ENCODE measurements at regions not wholly inside any gene's neighbourhood (a gene's known extent, or its start where the extent isn't known, plus 50 kb on each side); places are given as distances from the start of the nearest gene placed in this dataset.

DNA sequence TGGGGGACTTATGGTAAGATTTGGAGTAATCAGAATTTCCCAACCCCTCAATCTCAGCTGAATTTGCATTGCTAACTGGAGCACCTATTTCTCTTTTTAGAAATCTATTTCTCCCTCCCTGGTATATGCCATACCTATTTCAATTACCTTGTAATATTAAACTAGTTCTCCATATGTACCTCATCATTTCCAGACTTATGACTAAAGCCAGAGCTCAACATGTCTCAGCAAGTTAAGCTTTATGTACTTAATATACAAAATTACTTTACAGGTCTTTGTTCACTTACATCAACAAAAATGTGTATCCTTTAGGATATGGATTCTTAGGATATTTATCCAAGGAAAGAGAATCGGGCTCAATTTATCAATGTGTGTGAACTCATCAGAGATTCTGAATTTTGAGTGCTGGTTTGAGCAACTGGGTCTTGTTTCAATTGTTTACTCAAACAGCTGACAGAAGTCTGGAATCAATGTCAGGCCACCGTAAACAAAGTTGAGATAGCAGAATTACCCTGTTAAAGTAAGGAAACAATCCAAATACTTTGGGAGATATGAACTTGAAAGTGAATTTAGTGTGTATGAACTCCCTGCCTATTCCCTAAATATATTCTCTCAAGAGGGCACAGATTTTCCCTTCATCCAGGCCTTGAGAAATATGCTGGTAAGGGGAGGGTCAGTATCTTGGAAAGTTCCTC, 199.6 kb downstream of the VEGFC start:
- Mint-ChIP-seq H3K9me3 (ENCODE audit: low read depth) (no peaks in the 10 kb centered on the region), H3K36me3 (ENCODE audit: low read depth) (no peaks in the 10 kb centered on the region), H3K27me3 (no peaks in the 10 kb centered on the region), H3K4me1 (no peaks in the 10 kb centered on the region), H3K4me3 (no peak overlapping the region), H3K27ac (no peak overlapping the region)
- intact Hi-C loops (cut with DNase I, micrococcal nuclease): no loop called here
- DNase-seq (no peak), ATAC-seq (no peak)
- POLR2A ChIA-PET: no interaction called here
- CTCF ChIA-PET: interaction anchor here (1.2 kb wide), 2 partner anchors 17 to 86 kb away, joined by 3 to 4 read pairs; no protein-coding TSS in a partner anchor

DNA sequence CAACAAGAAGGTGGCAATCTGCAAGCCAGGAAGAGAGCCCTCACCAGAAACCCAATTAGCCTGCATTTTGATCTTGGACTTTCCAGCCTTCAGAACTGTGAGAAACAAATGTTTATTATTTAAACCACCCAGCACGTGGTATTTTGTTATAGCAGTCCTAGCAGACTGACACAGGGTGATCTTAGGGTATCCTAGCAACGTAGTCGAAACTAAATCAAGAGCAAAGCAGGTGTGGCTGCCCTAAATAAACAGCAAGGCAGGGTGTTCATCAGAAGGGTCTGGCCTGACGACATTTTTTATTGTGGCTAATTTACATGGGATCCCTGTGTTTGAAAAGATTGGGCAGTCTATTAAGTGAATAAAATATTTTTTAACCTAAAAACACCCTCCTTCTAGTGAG, 198.8 kb downstream of the VEGFC start:
- Mint-ChIP-seq H3K4me3 (no peak overlapping the region), H3K36me3 (ENCODE audit: low read depth) (no peaks in the 10 kb centered on the region), H3K27ac (no peak overlapping the region), H3K9me3 (ENCODE audit: low read depth) (no peaks in the 10 kb centered on the region), H3K4me1 (no peaks in the 10 kb centered on the region), H3K27me3 (no peaks in the 10 kb centered on the region)
- intact Hi-C loops (cut with DNase I, micrococcal nuclease): no loop called here
- ATAC-seq (no peak), DNase-seq (no peak)
- ChIA-PET POLR2A (no interaction called here), CTCF (no interaction called here)

DNA sequence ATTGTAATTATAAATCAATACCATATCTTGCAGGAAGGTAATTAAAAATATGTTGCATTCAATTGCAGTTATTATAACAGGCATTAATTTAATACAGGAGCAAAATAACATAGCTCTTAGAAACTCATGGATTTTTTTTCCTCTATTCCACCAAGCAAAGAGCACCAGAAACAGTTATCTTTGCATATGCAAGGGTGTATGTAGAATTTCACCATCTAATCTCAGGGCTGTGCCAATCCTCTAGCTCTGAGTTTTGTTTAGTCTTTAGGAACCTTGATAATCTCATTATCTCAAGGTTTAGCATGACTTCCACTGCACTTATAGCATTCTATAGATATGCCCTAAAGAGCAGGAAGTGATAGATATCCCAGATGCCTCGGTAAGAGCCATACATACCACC, 197.5 kb downstream of the VEGFC start:
- Mint-ChIP-seq H3K4me3 (no peak overlapping the region), H3K27me3 (no peaks in the 10 kb centered on the region), H3K27ac (no peak overlapping the region), H3K36me3 (ENCODE audit: low read depth) (no peaks in the 10 kb centered on the region), H3K4me1 (no peaks in the 10 kb centered on the region), H3K9me3 (ENCODE audit: low read depth) (no peaks in the 10 kb centered on the region)
- CTCF ChIA-PET: no interaction called here
- POLR2A ChIA-PET: no interaction called here
- ATAC-seq (no peak), DNase-seq (no peak)
- intact Hi-C loops (cut with DNase I, micrococcal nuclease): no loop called here

DNA sequence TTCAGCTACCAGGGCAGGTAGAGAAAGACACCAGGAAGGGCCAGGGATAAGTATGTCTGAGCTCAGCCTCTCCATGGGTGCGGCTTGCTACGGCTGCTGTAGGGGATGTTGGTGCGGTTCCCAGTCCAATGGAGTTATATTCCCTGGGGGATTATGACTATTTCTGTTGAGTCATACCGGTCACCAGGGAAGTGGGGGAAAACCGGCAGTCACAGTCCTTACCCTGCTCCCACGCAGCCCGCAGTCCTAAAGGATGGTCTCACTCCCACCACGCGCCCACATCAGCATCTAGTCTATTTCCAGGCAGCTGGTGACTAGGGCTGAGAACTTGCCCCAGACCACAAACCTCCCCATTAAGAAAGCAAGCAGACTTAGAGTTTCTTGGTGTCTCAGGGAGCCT, 191.6 kb downstream of the VEGFC start:
- Mint-ChIP-seq H3K27me3 (no peaks in the 10 kb centered on the region), H3K27ac (no peak overlapping the region), H3K4me3 (no peak overlapping the region), H3K9me3 (ENCODE audit: low read depth) (no peaks in the 10 kb centered on the region), H3K4me1 (no peaks in the 10 kb centered on the region), H3K36me3 (ENCODE audit: low read depth) (no peaks in the 10 kb centered on the region)
- DNase-seq (no peak), ATAC-seq (no peak)
- ChIA-PET POLR2A (no interaction called here), CTCF (no interaction called here)
- intact Hi-C loops (cut with DNase I, micrococcal nuclease): no loop called here

DNA sequence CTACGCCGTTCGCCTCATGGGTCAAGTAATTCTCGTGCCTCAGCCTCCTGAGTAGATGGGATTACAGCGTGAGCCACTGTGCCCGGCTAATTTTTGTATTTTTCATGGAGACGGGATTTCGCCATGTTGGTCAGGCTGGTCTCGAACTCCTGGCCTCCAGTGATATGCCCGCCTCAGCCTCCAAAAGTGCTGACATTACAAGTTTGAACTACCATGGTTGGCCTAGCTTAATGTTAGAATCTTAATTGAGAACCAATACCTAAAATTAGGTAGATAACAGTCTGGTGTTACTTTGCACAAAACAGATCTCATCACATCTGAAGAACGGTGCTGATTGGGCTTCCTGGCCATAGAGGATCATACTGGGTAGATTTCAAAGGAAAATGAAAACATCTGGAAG, 184.9 kb downstream of the VEGFC start:
- Mint-ChIP-seq H3K27me3 (no peaks in the 10 kb centered on the region), H3K9me3 (ENCODE audit: low read depth) (no peaks in the 10 kb centered on the region), H3K36me3 (ENCODE audit: low read depth) (no peaks in the 10 kb centered on the region), H3K27ac (no peak overlapping the region), H3K4me3 (no peak overlapping the region), H3K4me1 (no peaks in the 10 kb centered on the region)
- CTCF ChIA-PET: no interaction called here
- POLR2A ChIA-PET: no interaction called here
- intact Hi-C loops (cut with DNase I, micrococcal nuclease): no loop called here
- DNase-seq (no peak), ATAC-seq (no peak)

DNA sequence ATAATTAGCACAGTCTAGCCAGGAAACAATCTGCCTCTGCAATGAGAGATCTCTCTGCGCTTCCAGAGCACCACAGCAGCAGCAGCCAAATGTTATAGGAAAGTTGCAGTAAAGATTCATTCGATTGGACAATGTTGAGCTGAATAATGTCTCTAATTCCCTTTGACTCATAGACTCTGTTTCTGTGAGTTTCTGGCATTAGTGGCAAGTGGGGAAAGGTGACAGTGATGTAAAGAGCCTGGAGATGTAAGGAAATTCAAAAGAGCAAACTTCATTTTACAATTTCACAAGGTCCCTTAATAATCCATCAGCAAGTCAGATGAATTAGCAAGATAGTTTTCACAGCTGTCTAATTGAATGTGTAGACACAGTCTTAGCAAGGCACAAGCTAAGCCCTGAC, 184.4 kb downstream of the VEGFC start:
- H3K4me1 Mint-ChIP-seq: no peaks in the 10 kb centered on the region
- no peaks in the 10 kb centered on the region for H3K9me3 Mint-ChIP-seq (ENCODE audit: low read depth)
- ATAC-seq: no peak
- ChIA-PET POLR2A (no interaction called here), CTCF (no interaction called here)
- H3K4me3 Mint-ChIP-seq: no peak overlapping the region
- H3K27me3 Mint-ChIP-seq: no peaks in the 10 kb centered on the region
- DNase-seq: no peak
- intact Hi-C loops (cut with DNase I, micrococcal nuclease): no loop called here
- no peak overlapping the region for H3K27ac Mint-ChIP-seq
- H3K36me3 Mint-ChIP-seq (ENCODE audit: low read depth): no peaks in the 10 kb centered on the region

DNA sequence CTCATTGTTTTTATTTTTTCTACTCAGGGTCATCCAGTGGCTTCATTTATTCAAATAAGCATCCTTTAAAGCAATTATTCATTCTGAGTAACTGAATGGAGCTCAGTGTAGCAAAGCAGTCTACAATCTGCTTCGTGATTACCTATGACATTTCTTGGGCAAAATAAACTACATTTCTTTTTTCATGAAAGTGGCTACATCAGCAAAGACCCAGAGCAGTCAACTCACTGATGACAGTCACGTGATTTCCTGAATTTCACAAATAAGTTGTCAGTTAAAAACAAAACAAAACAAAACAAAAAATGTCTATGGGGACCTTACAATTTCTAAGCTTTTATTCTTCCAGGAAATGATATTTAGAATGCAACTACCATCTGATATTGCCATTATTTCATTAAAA, 182.1 kb downstream of the VEGFC start:
- no peak overlapping the region for H3K27ac Mint-ChIP-seq
- no peak for DNase-seq
- intact Hi-C loops (cut with DNase I, micrococcal nuclease): no loop called here
- no peaks in the 10 kb centered on the region for H3K27me3 Mint-ChIP-seq
- no peak overlapping the region for H3K4me3 Mint-ChIP-seq
- ChIA-PET POLR2A (interaction anchor here (0.7 kb wide), 1 partner anchor 117 kb away, joined by 6 read pairs; no protein-coding TSS in a partner anchor), CTCF (interaction anchor here (0.6 to 1.1 kb wide), 3 partner anchors 18 to 119 kb away, joined by 3 to 4 read pairs (median 3); no protein-coding TSS in a partner anchor)
- ATAC-seq: no peak
- H3K9me3 Mint-ChIP-seq (ENCODE audit: low read depth): no peaks in the 10 kb centered on the region
- no peaks in the 10 kb centered on the region for H3K36me3 Mint-ChIP-seq (ENCODE audit: low read depth)
- no peaks in the 10 kb centered on the region for H3K4me1 Mint-ChIP-seq

DNA sequence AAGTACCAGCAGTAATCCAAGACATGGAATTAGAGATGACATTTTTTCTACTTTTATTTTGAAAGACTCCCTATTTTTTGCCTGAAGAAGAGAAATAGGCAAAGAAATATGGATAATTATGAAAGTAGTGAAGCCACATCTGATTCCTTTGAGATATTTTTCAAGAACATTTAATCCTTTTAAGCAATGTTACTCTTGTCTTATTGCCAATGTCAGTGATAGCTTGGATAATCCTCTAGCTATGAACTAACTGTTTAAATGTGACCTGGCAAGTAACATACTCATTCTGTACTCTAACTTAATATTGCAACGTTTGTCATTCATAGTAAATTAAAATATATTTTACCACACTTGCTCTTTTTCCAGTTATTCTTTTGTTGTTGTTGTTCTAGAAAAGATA, 181.3 kb downstream of the VEGFC start:
- no peaks in the 10 kb centered on the region for H3K36me3 Mint-ChIP-seq (ENCODE audit: low read depth)
- H3K4me3 Mint-ChIP-seq: no peak overlapping the region
- no peak for DNase-seq
- POLR2A ChIA-PET: no interaction called here
- ATAC-seq: no peak
- no peaks in the 10 kb centered on the region for H3K27me3 Mint-ChIP-seq
- CTCF ChIA-PET: interaction anchor here (0.7 kb wide), 1 partner anchor 70 kb away, joined by 3 read pairs; no protein-coding TSS in a partner anchor
- intact Hi-C loops (cut with DNase I, micrococcal nuclease): no loop called here
- H3K27ac Mint-ChIP-seq: no peak overlapping the region
- no peaks in the 10 kb centered on the region for H3K9me3 Mint-ChIP-seq (ENCODE audit: low read depth)
- no peaks in the 10 kb centered on the region for H3K4me1 Mint-ChIP-seq

DNA sequence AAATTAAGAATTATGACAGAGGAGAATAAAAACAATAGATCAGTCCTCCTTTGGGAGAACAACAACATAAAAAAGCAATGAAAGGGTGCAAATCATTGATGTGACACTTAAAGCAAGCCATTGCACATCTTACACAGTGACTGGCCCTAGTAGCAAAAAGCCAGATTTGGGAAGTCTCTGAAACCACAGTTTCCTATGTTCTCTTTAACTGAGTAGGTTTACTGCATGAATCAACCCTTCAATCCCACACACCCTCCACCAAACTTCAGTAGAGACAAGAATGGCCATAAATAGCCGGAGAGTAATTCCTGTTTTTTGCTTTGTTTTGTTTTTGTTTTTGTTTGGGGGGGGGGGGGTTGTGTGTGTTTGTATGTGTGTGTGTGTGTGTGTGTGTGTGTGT, 180.8 kb downstream of the VEGFC start:
- H3K36me3 Mint-ChIP-seq (ENCODE audit: low read depth): no peaks in the 10 kb centered on the region
- ATAC-seq (no peak), DNase-seq (no peak)
- H3K27ac Mint-ChIP-seq: no peak overlapping the region
- no peaks in the 10 kb centered on the region for H3K9me3 Mint-ChIP-seq (ENCODE audit: low read depth)
- POLR2A ChIA-PET: no interaction called here
- intact Hi-C loops (cut with DNase I, micrococcal nuclease): no loop called here
- CTCF ChIA-PET: no interaction called here
- no peaks in the 10 kb centered on the region for H3K4me1 Mint-ChIP-seq
- no peaks in the 10 kb centered on the region for H3K27me3 Mint-ChIP-seq
- no peak overlapping the region for H3K4me3 Mint-ChIP-seq

DNA sequence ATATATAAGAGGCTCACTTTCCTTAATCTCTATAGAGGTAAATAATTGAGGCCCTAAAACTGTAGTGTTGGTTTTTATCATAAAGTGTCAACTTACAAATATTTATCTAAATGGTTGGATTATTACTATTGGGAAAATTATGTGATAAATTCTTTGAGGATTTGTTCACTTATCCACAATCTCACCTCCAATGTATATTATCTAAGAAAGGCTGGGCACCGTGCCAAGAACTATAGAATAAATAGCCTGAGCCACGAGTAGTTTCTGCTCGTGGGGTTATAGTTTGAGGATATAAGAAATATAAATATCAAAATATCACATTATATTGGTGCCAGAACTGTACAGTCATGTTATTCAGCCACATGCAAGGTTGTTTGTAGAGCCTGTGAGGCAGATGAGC, 177.9 kb downstream of the VEGFC start:
- intact Hi-C loops (cut with DNase I, micrococcal nuclease): no loop called here
- Mint-ChIP-seq H3K27me3 (peaks cover 5% of the 10 kb centered on the region), H3K27ac (no peak overlapping the region), H3K4me1 (no peaks in the 10 kb centered on the region), H3K4me3 (no peak overlapping the region), H3K9me3 (ENCODE audit: low read depth) (no peaks in the 10 kb centered on the region), H3K36me3 (ENCODE audit: low read depth) (no peaks in the 10 kb centered on the region)
- CTCF ChIA-PET: no interaction called here
- POLR2A ChIA-PET: no interaction called here
- ATAC-seq: no peak
- no peak for DNase-seq

DNA sequence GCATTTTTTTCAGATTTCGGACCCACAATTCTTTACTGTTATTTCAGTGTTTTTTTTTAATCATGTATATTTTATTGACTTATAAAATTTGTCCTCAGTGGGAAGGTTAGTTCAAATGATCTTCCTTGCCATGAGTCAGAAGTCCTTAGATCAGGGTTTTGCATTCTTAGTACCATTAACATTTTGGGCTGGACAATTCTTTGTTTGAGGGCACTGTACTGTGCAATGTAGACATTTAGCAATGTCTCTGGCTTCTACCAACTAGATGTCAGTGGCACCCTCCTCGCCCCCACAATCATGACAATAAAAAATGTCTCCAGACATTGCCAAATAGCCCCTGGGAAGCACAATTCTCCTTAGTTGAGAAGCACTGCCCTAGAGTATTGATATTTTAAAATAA, 176.6 kb downstream of the VEGFC start:
- CTCF ChIA-PET: no interaction called here
- Mint-ChIP-seq H3K27me3 (peaks cover 5% of the 10 kb centered on the region), H3K27ac (no peak overlapping the region), H3K4me3 (no peak overlapping the region), H3K9me3 (ENCODE audit: low read depth) (no peaks in the 10 kb centered on the region), H3K36me3 (ENCODE audit: low read depth) (no peaks in the 10 kb centered on the region), H3K4me1 (no peaks in the 10 kb centered on the region)
- ATAC-seq (no peak), DNase-seq (no peak)
- POLR2A ChIA-PET: no interaction called here
- intact Hi-C loops (cut with DNase I, micrococcal nuclease): no loop called here

DNA sequence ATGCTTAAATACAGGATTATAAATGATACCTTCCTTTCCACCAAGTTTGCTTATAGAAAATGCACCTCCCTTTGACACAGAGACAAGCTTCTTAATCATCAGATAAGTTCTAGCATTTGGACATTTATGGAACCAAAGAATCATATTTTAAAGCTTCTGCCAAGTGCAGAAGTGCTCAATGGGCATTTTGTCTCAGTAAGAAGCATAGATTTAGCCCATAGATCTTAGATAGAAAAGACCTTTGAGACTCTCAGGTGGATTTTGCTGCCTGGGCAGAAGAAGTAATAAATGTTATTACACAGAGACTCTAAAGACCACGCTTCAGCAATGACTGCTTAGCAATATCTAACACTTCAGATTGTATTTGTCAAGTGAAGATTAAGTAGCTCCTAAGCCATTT, 174.6 kb downstream of the VEGFC start:
- ATAC-seq (no peak), DNase-seq (no peak)
- Mint-ChIP-seq H3K36me3 (ENCODE audit: low read depth) (no peaks in the 10 kb centered on the region), H3K27ac (no peak overlapping the region), H3K4me3 (no peak overlapping the region), H3K9me3 (ENCODE audit: low read depth) (no peaks in the 10 kb centered on the region), H3K27me3 (peaks cover 5% of the 10 kb centered on the region), H3K4me1 (no peaks in the 10 kb centered on the region)
- ChIA-PET POLR2A (no interaction called here), CTCF (interaction anchor here (0.7 kb wide), 1 partner anchor 40 kb away, joined by 3 read pairs; no protein-coding TSS in a partner anchor)
- intact Hi-C loops (cut with DNase I, micrococcal nuclease): no loop called here

DNA sequence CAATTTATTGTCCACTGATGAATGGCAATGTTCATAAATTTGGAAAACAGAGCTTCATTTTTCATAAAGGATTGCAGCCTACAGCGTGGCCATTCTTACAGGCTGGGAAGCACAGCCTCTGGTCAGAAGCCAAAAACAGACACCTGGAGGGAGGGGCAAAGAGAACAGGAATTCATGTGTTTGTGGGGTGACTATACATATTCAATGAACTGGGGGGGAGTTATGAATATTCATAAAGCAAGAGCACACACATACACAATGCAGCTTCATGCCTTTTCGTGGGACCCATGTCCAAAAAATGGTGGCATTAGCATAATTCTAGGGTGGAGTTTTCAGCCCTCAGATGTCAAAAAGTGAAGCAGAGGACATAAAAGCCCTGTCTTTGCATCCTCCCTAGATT, 173.3 kb downstream of the VEGFC start:
- Mint-ChIP-seq H3K4me3 (no peak overlapping the region), H3K27me3 (peaks cover 5% of the 10 kb centered on the region), H3K27ac (no peak overlapping the region), H3K36me3 (ENCODE audit: low read depth) (no peaks in the 10 kb centered on the region), H3K4me1 (no peaks in the 10 kb centered on the region), H3K9me3 (ENCODE audit: low read depth) (no peaks in the 10 kb centered on the region)
- ATAC-seq (no peak), DNase-seq (no peak)
- CTCF ChIA-PET: no interaction called here
- intact Hi-C loops (cut with DNase I, micrococcal nuclease): no loop called here
- POLR2A ChIA-PET: no interaction called here

Measured in activated CD4-positive, alpha-beta T cell treated with anti-CD3 and anti-CD28 coated beads for 36 hours (primary cell).